GM06990 (cell line): ENCODE measurements at regions not wholly inside any gene's neighbourhood (a gene's known extent, or its start where the extent isn't known, plus 50 kb on each side); places are given as distances from the start of the nearest gene placed in this dataset.

ENCODE experiments used
- DNase-seq: peaks from one replicate; pipeline ENCODE4 v3.0.0-alpha.2; 2011; ENCODE audit not compliant: insufficient read length; ENCODE audit errors: extremely low read depth
- H3K27me3 ChIP-seq: replicated peaks from 2 replicates; pipeline ENCODE4 v1.6.0; 2011; ENCODE audit warnings: low read length; ENCODE audit not compliant: control insufficient read depth, insufficient read depth
- H3K36me3 ChIP-seq: 2 replicates; pipeline ENCODE4 v1.5.1; 2011; ENCODE audit warnings: low read length; ENCODE audit not compliant: control insufficient read depth, insufficient read depth
- H3K4me3 ChIP-seq: replicated peaks from 2 replicates; pipeline ENCODE4 v1.5.1; 2011; ENCODE audit warnings: low read depth, mild to moderate bottlenecking, control low read depth, low read length
- TF ChIP-seq, protein P1 (sequence below): IDR thresholded peaks from 2 replicates; pipeline ENCODE4 v1.5.1; 2011; ENCODE audit warnings: low read length, control low read depth, mild to moderate bottlenecking, inconsistent platforms; ENCODE audit not compliant: insufficient read depth, poor library complexity, severe bottlenecking

DNA sequence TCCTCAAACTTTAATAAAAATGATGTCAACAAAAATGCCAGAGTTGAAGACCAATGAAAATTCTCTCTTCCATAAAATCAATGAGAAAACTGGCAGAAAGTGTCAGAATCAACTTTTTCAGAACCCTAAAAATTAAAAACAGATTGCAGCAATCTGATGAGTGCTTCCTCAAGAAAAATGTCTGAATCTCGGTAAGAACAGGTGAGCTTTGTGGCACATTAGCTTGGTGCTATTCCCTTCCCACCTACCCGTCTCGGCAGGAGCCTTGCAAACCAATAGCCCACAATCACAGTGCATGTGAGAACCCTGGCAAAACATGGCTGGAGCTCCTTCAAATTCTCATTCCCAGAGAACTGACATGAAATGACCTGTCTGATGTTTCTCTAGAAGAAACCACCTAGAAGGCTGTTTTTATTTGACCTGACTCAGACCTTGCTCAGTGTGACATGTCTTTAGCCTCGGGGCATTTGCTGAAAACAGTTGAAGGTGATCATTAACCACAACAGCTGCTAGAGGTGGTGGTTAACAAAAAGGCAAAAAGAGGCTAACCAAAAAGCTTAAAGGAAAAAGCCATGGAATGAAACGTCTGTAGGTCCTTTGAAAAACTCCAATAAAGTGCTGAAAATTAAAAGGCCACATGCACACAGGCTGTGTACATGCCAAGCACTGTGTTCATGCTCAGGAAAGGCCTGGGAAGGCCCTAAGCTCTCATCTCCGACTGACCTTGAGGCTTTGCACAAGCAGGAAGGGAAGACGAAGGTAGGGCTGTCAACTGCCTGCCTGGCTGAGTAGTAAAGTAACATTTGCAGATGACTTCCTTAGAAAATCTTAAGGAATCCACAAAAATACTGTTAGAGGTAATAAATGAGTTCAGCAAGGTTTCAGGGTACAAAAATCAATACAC is 253.0 kb upstream of the NSMCE3 start:
- no peaks in the 10 kb centered on the region for H3K36me3 ChIP-seq
- TF ChIP-seq, protein P1, sequence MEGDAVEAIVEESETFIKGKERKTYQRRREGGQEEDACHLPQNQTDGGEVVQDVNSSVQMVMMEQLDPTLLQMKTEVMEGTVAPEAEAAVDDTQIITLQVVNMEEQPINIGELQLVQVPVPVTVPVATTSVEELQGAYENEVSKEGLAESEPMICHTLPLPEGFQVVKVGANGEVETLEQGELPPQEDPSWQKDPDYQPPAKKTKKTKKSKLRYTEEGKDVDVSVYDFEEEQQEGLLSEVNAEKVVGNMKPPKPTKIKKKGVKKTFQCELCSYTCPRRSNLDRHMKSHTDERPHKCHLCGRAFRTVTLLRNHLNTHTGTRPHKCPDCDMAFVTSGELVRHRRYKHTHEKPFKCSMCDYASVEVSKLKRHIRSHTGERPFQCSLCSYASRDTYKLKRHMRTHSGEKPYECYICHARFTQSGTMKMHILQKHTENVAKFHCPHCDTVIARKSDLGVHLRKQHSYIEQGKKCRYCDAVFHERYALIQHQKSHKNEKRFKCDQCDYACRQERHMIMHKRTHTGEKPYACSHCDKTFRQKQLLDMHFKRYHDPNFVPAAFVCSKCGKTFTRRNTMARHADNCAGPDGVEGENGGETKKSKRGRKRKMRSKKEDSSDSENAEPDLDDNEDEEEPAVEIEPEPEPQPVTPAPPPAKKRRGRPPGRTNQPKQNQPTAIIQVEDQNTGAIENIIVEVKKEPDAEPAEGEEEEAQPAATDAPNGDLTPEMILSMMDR = no peak
- H3K27me3 ChIP-seq = no peaks in the 10 kb centered on the region
- H3K4me3 ChIP-seq = no peak overlapping the region
- no peak for DNase-seq

DNA sequence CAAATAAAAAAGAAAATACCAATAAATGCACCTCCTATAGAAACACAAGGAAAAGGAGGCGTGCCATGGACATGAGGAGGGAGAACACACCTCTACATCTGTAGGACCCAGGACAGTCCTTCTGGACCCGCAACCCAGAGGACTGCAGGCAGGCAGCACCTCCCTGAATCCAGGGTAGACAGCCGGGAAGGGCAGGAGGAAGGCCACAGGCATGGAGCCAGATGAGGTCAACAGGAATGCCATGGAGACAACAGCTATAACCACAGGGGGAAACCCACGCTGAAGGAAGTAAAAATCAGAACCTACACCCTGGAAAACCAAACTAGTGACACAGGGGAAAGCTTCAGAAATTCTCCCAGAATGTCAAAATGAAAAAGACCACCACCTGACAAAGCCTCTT is 248.8 kb upstream of the NSMCE3 start:
- no peak overlapping the region for H3K4me3 ChIP-seq
- DNase-seq = no peak
- no peaks in the 10 kb centered on the region for H3K36me3 ChIP-seq
- TF ChIP-seq, protein P1 = no peak
- no peaks in the 10 kb centered on the region for H3K27me3 ChIP-seq

DNA sequence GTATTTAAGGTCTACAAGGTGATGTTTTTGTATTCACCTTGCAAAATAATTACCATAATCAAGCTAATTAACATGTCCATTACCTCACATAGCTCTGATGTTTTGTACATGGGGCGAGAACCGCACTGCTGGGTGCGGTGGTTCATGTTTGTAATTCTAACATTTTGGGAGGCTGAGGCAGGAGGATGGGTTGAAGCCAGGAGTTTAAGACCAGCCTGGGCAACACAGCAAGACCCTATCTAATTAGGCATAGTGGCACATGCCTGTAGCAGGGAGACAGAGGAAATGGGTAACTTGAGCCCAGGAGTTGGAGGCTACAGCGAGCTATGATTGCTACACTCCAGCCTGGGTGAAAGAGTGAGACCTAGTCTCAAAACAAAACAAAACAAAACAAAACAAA is 248.2 kb upstream of the NSMCE3 start:
- H3K27me3 ChIP-seq = no peaks in the 10 kb centered on the region
- no peak overlapping the region for H3K4me3 ChIP-seq
- H3K36me3 ChIP-seq = no peaks in the 10 kb centered on the region
- TF ChIP-seq, protein P1 = no peak
- no peak for DNase-seq

DNA sequence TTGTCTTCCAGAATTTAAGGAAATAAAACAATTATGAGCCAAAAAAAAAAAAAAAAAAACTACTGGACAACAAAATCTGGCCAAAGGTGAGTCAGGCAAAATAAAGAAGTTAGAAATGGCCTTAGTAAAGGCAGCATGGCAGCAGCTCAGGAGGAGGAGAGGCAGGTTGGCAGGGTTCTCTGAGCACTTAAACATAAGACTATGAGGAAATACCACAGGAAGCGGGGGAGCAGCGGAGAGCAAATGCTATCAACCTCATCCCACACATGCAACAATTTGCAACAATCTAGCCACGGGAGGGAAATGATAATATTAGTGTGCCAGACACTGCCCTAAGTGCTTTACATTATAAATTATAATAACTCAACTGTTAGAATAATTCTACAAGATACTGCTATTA is 247.3 kb upstream of the NSMCE3 start:
- no peak overlapping the region for H3K4me3 ChIP-seq
- H3K27me3 ChIP-seq = no peaks in the 10 kb centered on the region
- H3K36me3 ChIP-seq = no peaks in the 10 kb centered on the region
- no peak for DNase-seq
- TF ChIP-seq, protein P1 = no peak

DNA sequence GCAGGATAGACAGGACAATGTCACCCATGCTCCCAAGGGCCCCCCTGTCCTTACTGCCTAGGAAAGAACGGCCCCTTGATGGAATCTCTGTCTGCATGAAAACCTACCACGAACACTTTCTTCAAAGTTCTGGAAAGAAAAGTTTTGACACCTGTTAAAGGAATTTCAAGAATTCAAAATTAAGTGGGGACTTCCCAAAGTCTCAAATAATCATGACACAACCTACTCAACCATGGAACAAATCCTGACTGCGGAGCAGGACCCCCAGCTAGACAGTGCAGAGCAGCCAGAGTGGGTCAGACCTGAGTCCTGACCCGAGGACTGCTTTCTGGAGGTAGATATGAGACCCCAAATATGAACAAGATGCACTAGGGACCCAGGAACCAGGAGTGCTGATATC is 245.3 kb upstream of the NSMCE3 start:
- no peaks in the 10 kb centered on the region for H3K27me3 ChIP-seq
- no peaks in the 10 kb centered on the region for H3K36me3 ChIP-seq
- TF ChIP-seq, protein P1 = no peak
- no peak overlapping the region for H3K4me3 ChIP-seq
- DNase-seq = no peak
